ENCODE measurements at regions not wholly inside any gene's neighbourhood (a gene's known extent, or its start where the extent isn't known, plus 50 kb on each side); places are given as distances from the start of the nearest gene placed in this dataset.
A peak's percentile ranks its signal among the peaks of the same experiment; 100 is the strongest.

DNA sequence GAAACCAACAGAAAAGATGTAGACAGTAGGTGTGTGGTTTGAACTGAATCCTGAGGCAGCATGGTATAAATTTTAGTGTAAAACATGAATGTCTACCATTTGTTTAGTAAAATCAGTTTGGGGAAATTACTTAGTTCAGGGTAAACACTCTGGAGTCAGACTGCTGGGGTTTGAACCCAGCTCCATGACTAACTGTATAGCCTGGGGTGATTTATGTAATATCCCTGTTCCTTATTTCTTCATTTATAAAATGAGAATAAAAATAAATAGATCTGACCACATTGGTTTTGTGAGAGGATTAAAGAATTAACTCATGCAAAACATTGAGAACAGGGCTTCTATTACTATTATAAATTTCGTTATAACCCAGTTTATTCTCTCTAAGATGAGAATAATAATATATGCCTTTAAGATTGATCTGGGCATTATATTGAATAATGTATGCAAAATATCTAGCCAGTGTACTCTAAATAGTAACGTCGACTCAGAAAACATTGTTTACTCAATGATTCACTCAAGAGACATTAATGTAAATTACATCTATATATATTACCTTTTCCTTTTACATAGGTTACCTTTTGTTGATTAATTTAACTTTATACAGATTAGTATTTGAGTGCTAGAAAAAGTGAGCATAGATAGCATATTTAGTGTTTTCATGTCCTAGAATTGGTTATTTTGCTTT lies 120.6 kb upstream of the KCNJ16 start:
- no peak for DNase-seq

GRCh38 chr17:69958063-69958462 lies 117.0 kb upstream of the KCNJ16 start:
- no peak for DNase-seq

- DNase-seq, result no peak
Observed at GRCh38 chr17:69959283-69959682, 115.7 kb upstream of the KCNJ16 start.

DNA sequence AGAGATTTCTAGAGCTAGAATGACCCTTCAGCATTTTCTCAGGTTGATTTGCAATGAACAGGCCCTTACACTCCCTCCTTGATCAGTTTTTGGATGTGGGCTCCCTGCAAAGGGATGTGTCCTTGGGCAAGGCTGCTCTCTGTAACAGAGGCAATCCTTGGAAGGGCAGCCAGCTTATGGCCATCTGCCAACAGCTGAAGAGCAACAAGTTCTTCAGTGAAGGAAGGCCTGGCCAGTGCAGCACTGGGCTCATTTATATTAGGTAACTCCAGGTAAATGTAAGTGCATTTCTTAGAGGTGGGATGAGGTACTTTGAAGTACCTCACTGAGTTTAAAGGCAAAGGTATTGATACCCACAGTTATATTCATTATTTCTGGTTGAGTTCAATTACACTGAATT lies 114.3 kb upstream of the KCNJ16 start:
- no peak for DNase-seq

GRCh38 chr17:69961501-69962145 lies 113.4 kb upstream of the KCNJ16 start:
- DNase-seq, result no peak

GRCh38 chr17:69962436-69962995 lies 112.5 kb upstream of the KCNJ16 start:
- DNase-seq, result no peak

- DNase-seq, result peak; percentile 98
Observed at GRCh38 chr17:69967910-69968411, 107.1 kb upstream of the KCNJ16 start.

DNA sequence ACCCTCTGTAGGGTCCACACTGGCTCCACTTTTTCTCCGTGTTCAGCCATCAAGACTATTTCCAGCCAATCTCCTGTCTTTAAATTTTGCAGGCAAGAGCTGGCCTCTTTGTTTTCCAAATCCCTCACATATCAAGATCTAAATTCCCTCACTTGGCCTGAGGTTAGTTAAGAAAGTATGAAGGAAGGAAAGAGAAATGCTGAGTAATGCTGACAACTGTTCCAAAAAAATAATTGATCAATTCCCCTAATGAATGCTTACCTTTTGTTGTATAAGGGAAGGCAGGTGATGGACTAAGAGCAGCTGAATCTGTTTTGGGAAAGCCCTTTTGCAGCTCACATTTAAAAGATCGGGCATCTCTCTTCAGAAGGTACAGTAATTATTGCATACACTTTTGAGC lies 105.1 kb upstream of the KCNJ16 start:
- DNase-seq, result no peak

GRCh38 chr17:69972251-69972650 lies 102.8 kb upstream of the KCNJ16 start:
- DNase-seq, result peak; percentile 50

DNA sequence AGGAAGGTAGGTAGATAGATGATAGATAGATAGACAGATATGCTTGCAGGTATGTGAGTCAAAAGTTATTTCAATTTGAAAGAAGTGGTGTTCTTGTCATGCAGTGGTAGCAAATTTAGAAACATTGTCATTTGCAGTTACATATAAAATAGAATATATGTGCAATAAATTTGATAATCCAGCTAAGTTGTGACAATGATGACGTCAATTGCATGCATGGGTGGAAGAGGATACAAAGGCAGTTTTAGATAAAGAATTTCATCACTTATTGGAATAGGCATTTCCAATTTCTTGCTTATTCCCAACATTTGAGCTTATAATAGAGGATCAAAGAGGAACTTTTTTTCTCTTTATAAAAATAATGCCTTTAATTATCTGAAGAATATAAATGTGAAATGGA lies 99.2 kb upstream of the KCNJ16 start:
- no peak for DNase-seq

- peak; percentile 36 for DNase-seq
Observed at GRCh38 chr17:69978056-69978646, 96.9 kb upstream of the KCNJ16 start.

DNA sequence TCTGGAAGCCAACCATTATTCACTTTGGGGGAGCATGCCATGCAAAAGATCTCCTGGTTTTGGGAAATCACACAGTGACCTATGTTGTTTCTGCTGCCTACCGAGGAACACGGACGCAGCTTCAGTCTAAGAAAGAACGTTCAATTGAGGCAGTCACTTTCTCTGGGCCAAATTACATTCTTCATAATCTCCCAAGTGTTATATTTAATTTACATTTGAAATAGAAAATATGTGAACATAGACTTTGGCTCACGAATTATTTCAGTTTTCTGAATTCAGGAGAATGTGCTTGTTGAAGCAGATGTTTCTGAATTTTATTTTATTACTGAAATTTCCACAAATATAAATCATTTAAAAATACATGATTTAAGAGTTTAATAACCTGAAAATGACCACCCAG lies 93.6 kb upstream of the KCNJ16 start:
- DNase-seq, result no peak

DNA sequence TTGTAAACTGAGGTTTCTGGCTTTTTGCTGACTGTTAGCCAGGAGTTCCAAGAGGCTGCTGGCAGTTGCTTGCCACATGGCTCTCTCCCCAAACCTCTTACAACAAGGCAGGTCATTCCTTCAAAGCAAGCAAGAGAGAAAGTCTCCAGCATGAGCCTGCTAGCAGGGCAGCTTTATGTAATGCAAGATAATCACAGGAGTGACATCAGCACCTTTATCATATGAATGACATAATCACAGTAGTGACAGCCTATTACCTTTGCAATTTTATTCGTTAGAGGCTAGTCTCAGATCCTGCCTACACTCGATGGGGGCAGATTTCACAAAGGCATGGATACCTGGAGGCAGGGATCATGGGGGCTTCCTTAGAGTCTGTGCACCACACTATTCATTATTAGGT lies 79.5 kb upstream of the KCNJ16 start:
- DNase-seq, result no peak

- DNase-seq, result peak; percentile 89
Observed at GRCh38 chr17:69997332-69997731, 77.7 kb upstream of the KCNJ16 start.

DNA sequence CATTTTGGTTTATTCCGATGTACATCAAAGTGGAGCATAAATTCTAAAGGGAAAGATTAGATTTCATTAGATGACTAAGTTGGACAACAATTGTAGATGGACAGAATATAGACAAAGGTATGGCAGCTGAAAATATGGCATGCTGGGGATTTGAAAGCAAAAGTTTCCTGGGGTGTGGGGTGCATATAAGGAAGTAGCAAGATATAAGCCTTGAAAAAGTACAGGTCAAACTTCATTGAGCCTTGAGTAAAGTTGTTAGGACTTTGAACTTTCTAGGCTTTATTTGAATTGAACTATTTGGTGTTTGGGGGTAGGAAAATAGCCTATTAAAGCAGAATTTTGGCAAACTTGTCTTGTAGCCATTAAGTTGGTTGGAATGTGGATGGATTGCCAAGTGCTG lies 75.8 kb upstream of the KCNJ16 start:
- no peak for DNase-seq

- DNase-seq, result peak; percentile 23
Observed at GRCh38 chr17:70006159-70006558, 68.9 kb upstream of the KCNJ16 start.

DNA sequence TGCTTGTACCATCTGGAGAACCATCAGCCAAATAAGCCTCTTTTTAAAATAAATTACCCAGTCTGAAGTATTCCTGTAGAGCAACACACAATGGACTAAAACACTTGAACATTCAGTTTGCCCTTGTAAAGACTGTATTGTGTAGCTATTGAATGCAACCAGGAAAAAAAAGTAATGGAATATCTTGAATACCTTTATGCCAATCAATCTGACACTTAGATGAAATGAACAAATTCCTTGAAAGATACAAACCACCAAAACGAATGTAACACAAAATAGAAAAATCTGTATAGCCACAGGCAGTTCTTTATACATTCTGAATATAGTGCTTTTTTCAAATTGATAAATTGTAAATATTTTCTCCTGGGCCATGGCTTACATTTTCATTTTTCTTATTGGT lies 63.3 kb upstream of the KCNJ16 start:
- no peak for DNase-seq

DNA sequence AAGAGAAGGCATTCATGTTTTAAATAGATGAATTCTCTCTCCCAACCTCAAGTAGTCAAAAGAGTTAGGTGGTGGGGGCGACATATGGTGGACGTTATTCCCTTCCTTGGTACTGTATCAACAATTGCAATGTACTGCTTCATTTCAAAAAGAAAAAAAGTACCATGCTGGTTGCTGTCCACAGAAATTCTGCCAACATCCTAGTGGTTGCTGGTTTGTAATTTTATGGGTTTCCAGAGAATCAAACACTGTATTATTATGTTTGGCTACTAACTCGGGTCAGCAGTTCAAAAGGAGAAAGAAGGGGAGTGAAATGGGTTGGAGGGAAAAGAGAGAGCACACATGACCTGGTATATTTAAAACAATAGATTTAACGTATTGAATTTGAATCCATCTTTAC lies 61.1 kb upstream of the KCNJ16 start:
- DNase-seq, result no peak

- no peak for DNase-seq
Observed at GRCh38 chr17:70017112-70017511, 57.9 kb upstream of the KCNJ16 start.

- DNase-seq, result no peak
Observed at GRCh38 chr17:70017941-70018340, 57.1 kb upstream of the KCNJ16 start.

- DNase-seq, result peak; percentile 12
Observed at GRCh38 chr17:70021726-70022125, 53.3 kb upstream of the KCNJ16 start.

DNA sequence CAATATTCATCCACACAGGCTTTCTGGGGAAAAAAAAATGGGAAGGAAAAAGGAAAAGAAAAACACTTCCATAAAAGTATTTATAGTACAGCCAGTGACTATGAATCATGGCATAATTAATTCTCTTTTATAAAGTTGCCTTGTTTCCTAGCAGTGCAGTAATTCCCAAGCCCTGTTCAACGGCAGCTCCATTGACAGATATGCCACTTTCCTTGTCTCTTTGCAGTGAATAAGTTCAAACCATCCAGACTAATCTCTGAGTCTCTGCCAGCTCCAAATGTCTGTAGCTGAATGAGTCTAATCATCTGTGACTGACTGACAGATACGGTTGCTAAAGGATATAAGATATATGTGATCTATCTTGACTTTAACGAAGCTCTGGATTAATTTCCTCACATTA lies 52.9 kb upstream of the KCNJ16 start:
- no peak for DNase-seq

GRCh38 chr17:70024253-70024652 lies 50.8 kb upstream of the KCNJ16 start:
- DNase-seq, result no peak
